Muscle of arm (tissue), 1 donor: ENCODE measurements at regions not wholly inside any gene's neighbourhood (a gene's known extent, or its start where the extent isn't known, plus 50 kb on each side); places are given as distances from the start of the nearest gene placed in this dataset.
"Not testable (repeated sequence)": the region's sequence is repeated elsewhere in the genome, so short reads cannot be mapped to it uniquely, and the experiment has no call there.

ENCODE experiments used
- DNase-seq: peaks from one replicate; pipeline ENCODE4 v3.0.0-alpha.2; 2013

DNA sequence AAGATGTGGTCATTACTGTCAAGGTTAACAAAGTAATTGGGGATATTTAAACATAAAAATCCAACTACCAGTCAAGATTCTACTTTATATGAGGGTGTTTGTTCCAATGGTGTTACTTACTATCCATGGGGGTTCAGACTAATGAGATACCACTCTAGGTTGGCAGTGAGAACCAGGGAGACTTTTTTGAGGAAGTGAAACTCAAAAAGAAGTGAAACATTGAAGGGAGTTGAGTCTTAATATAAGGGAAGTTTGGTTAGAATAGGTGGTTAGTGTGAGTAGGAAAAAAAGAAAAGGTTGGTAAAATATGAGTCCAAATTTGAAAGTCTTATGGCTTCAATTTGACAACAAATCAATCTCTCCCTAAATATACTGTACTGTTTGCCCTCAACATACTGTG is 123.6 kb upstream of the ANK3 start:
- no peak for DNase-seq

DNA sequence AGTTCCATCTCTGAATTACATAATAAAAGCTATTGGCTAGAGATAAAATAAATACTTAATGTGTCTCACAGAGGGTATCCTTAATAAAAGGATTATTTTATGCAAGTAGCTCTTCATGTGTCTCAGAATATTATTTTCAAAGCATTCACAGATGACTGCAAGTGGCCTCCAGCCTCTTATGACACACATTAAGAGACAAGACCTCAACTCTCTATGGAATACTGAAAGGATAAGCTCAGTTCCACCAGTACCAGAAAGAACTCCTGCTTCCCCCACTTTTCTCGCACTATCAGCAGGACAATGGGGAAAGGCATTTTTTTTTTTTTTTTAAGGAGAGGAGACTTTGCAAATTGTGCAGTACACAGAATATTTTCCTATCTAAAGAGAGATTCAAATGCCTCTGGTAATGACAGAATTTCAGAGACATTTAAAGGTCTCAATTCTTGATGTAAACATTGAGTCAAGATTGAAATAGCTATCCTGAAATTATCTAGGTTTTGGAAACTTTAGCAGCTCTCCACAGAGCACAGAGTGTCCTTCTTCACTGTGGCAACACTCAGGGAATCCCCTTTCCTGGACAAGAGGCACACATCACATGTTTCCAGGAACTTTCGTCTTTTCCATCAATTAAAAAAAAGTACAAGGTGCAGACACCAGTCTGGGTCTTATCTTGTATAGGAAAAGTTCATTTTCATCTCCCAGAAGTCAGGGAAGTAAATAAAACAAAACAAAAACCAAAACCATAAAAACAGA is 122.0 kb upstream of the ANK3 start:
- DNase-seq, result no peak

GRCh38 chr10:60508831-60509230 is 119.2 kb upstream of the ANK3 start:
- no peak for DNase-seq

- peak; percentile 39 for DNase-seq
These were observed 118.4 kb upstream of the ANK3 start for GRCh38 chr10:60508037-60508436.

DNA sequence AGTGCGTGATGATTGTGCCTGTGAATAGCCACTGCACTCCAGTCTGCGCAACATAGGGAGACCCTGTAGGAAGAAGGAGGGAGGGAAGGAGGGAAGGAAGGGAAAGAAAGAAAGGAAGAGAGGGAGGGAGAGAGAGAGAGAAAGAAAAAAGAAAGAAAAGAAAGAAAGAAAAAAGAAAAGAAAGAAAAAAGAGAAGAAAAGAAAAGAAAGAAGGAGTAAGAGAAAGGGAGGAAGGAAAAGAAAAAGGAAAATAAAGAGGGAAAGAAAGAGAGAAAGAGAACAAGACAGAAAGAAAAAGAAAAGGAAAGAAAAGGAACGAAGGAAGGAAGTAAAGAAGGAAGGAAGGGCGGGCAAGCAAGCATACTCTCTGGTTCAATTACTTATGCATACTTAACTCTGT is 112.9 kb upstream of the ANK3 start:
- DNase-seq, result no peak

- no peak for DNase-seq
These were observed 109.3 kb upstream of the ANK3 start for GRCh38 chr10:60498985-60499384.

DNA sequence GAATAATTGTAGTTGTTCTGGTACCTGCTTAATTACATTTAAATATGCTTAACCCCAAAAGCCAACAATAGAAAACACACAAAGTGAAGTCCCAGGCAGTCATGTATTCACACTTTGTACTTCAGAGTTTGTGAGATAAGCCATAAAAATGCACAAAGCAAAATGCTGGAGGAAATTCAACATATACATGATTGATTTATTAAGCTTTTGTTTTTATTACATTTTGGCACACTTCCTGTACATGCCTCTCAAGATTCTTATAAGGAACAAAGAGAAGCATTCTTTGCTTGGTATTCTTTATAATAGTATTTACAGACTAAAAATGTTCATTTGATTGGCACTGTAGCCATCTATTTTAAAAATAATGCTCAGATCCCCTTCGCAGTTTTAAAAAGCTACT is 107.7 kb upstream of the ANK3 start:
- no peak for DNase-seq

DNA sequence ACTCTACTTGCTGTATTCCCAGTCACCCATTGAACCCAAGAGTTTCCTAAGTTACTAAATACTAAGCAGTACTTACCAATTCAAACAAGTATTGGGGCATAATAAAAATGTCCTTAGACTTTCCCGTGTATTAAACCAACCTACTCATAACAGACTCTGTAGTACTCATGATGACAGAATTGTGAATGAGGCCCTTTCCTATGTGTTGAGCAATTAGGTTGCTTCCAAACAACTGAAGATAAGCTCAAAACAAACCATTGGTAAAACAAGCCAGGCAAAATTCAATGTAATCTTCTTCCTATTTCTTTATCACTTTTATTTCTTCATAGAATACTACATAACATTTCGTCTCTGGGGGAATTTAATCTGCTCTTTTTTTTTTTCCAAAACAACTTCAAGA is 106.5 kb upstream of the ANK3 start:
- DNase-seq, result no peak

DNA sequence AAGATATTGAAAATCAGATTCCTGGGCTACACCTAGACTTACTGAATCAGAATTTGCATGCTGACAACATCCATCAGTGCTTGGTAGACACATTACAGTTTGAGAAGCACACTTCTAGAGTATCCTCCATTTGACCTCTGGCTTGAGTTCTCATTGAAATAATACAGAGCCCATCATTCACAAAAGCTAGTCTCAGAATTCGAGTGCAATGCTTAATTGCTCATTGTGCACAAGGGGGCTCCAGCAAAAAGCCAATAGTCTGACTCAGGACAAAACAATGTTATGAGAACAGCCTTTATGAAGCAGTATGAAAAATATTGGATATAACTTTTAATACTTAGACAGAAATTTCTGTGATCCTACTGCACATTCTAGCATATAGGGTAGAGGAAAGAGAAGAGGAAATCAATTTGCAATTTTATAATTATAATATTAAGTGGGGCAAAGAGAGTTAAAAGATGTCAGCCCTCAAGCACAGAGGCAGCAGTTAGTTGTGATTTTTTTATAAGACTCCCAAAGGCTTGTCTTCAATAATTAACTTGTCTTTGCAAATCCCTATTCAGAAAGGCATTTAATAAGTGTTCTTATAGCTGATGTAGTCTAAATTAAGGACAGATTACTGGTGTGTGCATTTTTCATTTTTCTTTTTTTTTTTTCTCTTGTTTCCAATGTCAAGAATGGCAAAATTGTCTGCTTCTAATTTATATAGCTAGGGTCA is 105.8 kb upstream of the ANK3 start:
- no peak for DNase-seq

DNA sequence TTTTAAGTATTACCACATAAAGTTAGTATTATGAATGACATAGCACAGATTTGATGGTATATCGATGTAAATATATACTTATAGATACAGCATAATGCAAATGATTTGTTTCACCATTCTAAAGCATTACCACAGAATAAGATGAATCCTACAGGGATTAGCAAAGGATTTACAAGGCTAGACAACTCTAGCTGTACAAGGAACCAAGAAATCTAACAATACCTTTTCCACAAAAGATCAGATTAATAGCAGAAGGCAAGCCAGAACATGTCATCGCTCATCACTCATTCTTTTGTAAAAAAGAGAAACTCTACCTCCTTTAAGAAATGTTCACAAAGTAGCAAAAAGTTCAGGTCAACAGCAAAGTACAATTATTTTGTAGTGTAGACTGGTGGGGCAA is 105.1 kb upstream of the ANK3 start:
- no peak for DNase-seq

DNA sequence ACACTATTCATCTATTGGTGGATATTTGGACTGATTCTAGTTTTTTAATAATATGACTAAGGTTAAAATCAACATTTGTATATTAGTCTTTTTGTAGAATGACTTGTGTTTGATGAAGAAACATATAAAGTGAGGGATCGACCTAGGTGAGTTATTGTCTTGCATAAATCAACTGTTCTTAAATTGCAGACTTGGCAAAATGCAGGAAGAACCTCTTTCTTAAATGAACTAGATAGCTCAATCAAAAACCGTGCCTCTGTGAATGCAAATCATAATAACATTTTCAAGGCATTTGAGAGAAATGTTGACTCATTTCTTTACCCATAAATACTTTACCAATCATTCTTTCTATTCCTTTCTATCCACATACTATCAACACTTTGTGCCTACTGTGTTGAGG is 101.5 kb upstream of the ANK3 start:
- DNase-seq, result no peak

- no peak for DNase-seq
These were observed 100.3 kb upstream of the ANK3 start for GRCh38 chr10:60490013-60490412.

- DNase-seq, result no peak
These were observed 98.5 kb upstream of the ANK3 start for GRCh38 chr10:60488111-60488669.

GRCh38 chr10:60487543-60487942 is 97.9 kb upstream of the ANK3 start:
- DNase-seq, result no peak

GRCh38 chr10:60485025-60485424 is 95.3 kb upstream of the ANK3 start:
- no peak for DNase-seq

- DNase-seq, result peak; percentile 55
These were observed 91.3 kb upstream of the ANK3 start for GRCh38 chr10:60480865-60481563.

DNA sequence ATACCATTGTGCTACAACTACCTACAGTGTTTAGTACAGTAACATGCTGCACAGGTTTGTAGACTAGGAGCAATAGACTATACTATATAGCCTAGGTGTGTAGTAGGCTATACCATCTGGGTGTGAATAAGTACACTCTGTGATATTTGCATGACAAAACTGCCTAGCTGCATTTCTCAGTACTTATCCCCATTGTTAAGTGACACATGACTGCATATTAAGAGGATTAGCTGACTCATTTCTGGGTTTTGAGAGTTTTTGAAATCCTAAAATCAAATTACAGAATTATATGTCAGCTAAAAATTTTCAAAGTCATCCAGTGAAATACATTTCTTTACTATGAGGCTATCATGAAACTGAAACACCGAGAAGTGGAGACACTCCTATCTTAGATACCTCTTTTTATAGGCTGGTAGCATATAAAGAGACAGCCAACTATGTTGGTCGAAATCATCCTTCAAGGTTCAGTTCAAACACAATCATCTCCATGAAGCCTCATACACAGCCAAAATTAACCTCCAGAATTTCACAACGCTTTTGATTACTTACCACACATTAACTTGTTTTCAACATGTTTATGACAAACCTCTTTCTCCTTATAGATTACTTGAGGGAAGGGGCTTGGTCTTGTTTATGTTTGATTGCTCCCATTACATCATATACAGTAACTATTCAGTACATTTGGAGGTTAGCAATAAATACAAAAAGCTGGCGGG is 89.8 kb upstream of the ANK3 start:
- no peak for DNase-seq

DNA sequence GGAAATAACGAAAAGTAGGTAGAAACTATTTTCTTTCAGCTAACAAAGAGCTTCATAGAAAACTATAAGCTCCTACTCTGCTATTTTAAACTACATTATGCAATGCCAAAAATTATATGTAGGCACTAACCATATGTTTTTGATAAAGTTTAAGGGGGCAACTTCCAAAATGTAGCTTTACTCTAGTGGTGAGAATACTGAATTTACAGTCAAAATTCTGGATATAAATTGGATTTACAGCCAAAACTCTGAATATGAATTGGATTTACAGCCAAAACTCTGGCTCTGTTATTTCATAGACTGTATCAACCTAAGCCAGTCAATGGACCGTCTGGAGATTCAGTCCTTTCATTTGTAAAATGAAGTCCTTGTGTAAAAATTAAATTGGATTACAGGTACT is 86.8 kb upstream of the ANK3 start:
- no peak for DNase-seq

DNA sequence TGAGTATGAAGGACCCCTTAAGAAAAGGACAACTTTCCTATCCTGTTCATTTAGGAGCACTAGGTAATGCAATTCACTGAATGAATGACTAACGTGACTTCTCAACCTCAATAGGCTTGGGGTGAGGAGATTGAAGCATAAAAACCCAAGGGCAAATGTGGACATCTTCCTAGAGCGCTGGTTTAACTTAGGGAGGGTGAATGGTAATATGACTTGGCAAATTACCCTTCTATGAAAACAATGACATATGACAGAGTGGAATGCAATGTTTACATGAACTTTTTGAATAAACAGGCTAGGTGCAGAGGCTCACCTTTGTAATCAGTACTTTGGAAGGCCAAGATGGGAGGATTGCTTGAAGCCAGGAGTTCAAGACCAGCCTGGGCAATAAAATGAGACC is 83.9 kb upstream of the ANK3 start:
- no peak for DNase-seq

DNA sequence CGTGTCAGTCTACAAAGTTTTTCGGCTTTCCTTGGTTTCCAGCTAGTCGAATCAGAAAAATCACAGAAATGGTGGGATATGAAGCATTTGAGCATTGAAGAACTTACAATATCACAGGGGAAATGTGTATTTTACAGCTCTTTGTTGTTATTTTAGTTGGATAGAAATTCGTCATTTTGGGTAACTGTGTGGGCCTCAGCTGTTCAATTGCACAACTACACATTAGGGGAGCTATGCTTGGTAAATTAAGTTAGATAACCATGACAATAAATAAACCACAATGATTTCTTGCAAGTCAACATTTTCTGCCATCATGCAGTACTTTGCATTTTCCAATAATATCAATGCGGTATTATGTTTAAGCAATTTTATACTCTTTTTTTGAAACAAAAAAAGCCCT is 80.4 kb upstream of the ANK3 start:
- DNase-seq, result no peak

DNA sequence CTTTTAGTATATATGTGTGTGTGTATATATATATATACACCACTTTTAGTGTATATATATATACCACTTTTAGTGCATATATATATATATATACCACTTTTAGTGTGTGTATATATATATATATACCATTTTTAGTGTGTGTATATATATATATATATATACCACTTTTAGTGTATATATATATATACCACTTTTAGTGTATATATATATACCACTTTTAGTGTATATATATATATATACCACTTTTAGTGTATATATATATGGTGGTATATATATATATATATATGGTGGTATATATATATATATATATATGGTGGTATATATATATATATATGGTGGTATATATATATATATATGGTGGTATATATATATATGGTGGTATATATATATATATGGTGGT is 79.5 kb upstream of the ANK3 start:
- not testable (repeated sequence) for DNase-seq

- no peak for DNase-seq
These were observed 77.5 kb upstream of the ANK3 start for GRCh38 chr10:60467202-60467546.
